Fibroblast of lung (primary cell): ENCODE measurements at regions not wholly inside any gene's neighbourhood (a gene's known extent, or its start where the extent isn't known, plus 50 kb on each side); places are given as distances from the start of the nearest gene placed in this dataset.

ENCODE experiments used
- CTCF ChIP-seq, 2 donors: IDR thresholded peaks in 1 of 2; conservative IDR thresholded peaks in 1 of 2; 1 replicate in 1 of 2; 2 replicates in 1 of 2; pipeline ENCODE4 v1.5.1; 2011 to 2012; ENCODE audit warnings: low read length in 2 of 2, control low read depth in 1 of 2, inconsistent platforms in 1 of 2, low read depth in 1 of 2, mild to moderate bottlenecking in 1 of 2
- EZH2 ChIP-seq: IDR thresholded peaks from 2 replicates; pipeline ENCODE4 v1.5.1; 2012; ENCODE audit warnings: low read length, control low read depth, mild to moderate bottlenecking; ENCODE audit errors: missing control alignments

- TF ChIP-seq CTCF (conservative IDR thresholded peaks at IDR 0.05 in 1 of 2, IDR thresholded peaks at IDR 0.05 in 1 of 2; ENCODE audit: low read depth in 1 of 2, low read length in 2 of 2), result no peak
- TF ChIP-seq EZH2, result no peak
Measured at GRCh38 chr6:11486959-11487358, 50.6 kb upstream of the TMEM170B start.
